VCaP (cell line): ENCODE measurements at regions not wholly inside any gene's neighbourhood (a gene's known extent, or its start where the extent isn't known, plus 50 kb on each side); places are given as distances from the start of the nearest gene placed in this dataset.
A peak's percentile ranks its signal among the peaks of the same experiment; 100 is the strongest.

ENCODE experiments used
- H3K27ac ChIP-seq: fragments of 450-650 bp; 2 replicates; pipeline ENCODE4 v1.5.1; 2017
- TF ChIP-seq, protein P1 (sequence below): fragments of 450-650 bp; conservative IDR thresholded peaks from 2 replicates; pipeline ENCODE4 v1.5.1; 2017; ENCODE audit warnings: mild to moderate bottlenecking, moderate library complexity

DNA sequence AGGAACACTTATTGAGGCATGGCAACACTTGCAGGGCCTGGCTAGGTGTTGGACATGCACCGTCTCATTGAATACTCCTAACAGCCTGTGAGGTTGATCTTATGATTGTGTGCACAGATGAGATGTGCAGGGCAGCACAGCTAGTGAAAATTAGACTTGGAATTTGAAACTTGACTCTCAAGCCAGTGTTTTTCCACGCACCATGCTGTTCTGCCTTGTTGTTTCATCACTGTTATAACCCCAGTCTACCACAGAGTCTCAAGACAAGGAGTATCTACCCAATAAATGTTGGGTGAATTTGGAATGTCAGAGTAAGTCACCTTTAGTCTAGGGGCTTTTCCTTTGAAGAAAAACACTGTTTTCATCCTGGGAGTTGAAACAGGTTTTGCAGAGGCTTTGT is 55.8 kb upstream of the LRIG3 start:
- peak overlapping the region; percentile 7; the same call in 1 of the 2 replicates for H3K27ac ChIP-seq
- TF ChIP-seq, protein P1, sequence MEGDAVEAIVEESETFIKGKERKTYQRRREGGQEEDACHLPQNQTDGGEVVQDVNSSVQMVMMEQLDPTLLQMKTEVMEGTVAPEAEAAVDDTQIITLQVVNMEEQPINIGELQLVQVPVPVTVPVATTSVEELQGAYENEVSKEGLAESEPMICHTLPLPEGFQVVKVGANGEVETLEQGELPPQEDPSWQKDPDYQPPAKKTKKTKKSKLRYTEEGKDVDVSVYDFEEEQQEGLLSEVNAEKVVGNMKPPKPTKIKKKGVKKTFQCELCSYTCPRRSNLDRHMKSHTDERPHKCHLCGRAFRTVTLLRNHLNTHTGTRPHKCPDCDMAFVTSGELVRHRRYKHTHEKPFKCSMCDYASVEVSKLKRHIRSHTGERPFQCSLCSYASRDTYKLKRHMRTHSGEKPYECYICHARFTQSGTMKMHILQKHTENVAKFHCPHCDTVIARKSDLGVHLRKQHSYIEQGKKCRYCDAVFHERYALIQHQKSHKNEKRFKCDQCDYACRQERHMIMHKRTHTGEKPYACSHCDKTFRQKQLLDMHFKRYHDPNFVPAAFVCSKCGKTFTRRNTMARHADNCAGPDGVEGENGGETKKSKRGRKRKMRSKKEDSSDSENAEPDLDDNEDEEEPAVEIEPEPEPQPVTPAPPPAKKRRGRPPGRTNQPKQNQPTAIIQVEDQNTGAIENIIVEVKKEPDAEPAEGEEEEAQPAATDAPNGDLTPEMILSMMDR = no peak
